GM12892 (cell line): ENCODE measurements at regions not wholly inside any gene's neighbourhood (a gene's known extent, or its start where the extent isn't known, plus 50 kb on each side); places are given as distances from the start of the nearest gene placed in this dataset.

ENCODE experiments used
- DNase-seq: peaks from one replicate; pipeline ENCODE4 v3.0.0; 2011; ENCODE audit not compliant: insufficient read length
- FAIRE-seq: peaks from 2 replicates; lab custom pipeline; 2011; peaks lifted over from hg19 to GRCh38; lab: Jason Lieb, UNC
- POLR2A ChIP-seq: IDR thresholded peaks from 2 replicates; pipeline ENCODE4 v1.6.1; 2011; ENCODE audit warnings: low read depth, low read length, control low read depth
- POLR2AphosphoS5 ChIP-seq: IDR thresholded peaks from 2 replicates; pipeline ENCODE4 v1.6.1; 2011; ENCODE audit warnings: low read depth, low read length, control low read depth
- TAF1 ChIP-seq: IDR thresholded peaks from 2 replicates; pipeline ENCODE4 v1.6.1; 2011; ENCODE audit warnings: low read depth, mild to moderate bottlenecking, control low read depth, low read length, borderline replicate concordance

GRCh38 chr5:40292006-40292405, 387.7 kb upstream of the PTGER4 start:
- no peak for TF ChIP-seq TAF1
- no peak for TF ChIP-seq POLR2A
- TF ChIP-seq POLR2AphosphoS5: no peak
- no peak for DNase-seq
- no peak for FAIRE-seq

- DNase-seq: no peak
- no peak for TF ChIP-seq POLR2A
- no peak for TF ChIP-seq TAF1
- TF ChIP-seq POLR2AphosphoS5: no peak
- FAIRE-seq: no peak
Observed at GRCh38 chr5:40291338-40291737, 388.4 kb upstream of the PTGER4 start.

DNA sequence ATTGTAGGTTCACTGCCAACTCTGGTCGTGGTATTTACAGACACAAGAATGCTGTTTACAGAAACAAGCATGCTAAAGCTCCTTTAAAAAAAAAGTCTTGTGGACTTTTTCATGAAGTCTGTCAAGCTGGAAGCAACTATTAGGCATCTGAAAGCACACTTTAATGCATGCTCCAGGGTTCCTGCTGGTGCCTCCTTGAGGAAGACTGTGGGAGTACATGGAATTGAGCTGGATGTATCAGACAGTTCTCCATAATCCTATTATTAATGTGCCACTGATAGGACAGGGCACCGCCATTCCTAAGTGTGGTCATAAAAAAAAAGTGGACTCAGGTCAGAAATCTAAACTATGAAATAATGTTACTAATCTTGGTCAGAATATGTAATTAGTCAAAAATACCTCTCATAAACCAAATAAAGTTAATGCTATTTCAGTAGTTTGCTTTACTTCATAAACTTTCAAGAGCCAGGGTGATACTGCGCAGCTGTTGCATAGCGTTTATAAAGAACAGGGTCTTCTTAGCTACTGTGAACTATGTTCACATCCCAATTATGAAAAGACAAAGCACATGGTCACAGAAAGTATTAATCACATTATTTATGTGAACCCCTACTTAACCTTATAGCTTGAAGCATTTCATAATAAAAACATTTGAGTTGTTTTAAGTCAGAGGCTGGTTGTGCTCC, 390.8 kb upstream of the PTGER4 start:
- DNase-seq: no peak
- TF ChIP-seq POLR2AphosphoS5: no peak
- TF ChIP-seq POLR2A: no peak
- no peak for TF ChIP-seq TAF1
- no peak for FAIRE-seq

GRCh38 chr5:40284863-40285262, 394.9 kb upstream of the PTGER4 start:
- no peak for FAIRE-seq
- DNase-seq: no peak
- TF ChIP-seq POLR2AphosphoS5 (no peak), POLR2A (no peak), TAF1 (no peak)

GRCh38 chr5:40278881-40279280, 400.8 kb upstream of the PTGER4 start:
- TF ChIP-seq POLR2A: no peak
- TF ChIP-seq TAF1: no peak
- TF ChIP-seq POLR2AphosphoS5: no peak
- FAIRE-seq (no peak), DNase-seq (no peak)

DNA sequence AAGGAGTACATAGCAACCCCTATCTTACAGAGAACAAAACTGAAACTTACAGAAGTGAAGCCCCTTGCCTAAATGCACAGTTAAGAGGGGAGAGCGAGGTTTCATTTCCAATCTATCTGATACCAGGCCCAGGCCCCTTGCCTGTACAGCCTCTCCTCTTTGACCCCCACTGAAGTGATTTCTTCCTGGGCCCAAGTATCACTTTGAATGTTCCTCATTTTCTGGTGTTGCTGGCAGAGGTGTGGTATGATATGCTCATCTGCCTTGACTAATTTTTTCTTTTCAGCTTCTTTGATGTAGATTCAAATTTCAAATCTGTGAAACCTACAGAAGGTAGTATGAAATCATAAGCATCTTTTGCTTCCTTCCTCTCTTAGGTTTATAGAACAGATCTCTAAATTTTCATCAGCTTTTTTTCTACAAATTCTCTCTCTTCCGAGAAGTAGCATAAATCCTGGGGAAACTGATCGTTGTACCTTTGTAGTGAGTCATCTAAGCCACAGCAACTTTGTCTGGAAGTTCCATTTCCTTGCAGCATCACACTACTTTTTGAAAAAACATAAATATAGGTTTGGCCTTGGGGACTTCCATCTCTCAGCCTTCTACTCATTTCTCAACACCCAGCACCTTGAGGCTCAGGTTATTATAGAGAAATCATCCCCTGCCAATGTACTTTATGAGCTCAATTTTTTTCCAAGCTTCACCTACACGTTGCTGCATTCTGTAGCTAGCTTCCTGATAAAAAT, 402.4 kb upstream of the PTGER4 start:
- FAIRE-seq (no peak), DNase-seq (no peak)
- TF ChIP-seq POLR2A (no peak), TAF1 (no peak), POLR2AphosphoS5 (no peak)

GRCh38 chr5:40276426-40277102, 403.2 kb upstream of the PTGER4 start:
- FAIRE-seq (no peak), DNase-seq (no peak)
- TF ChIP-seq TAF1: no peak
- no peak for TF ChIP-seq POLR2AphosphoS5
- no peak for TF ChIP-seq POLR2A

GRCh38 chr5:40274568-40274967, 405.1 kb upstream of the PTGER4 start:
- DNase-seq: no peak

GRCh38 chr5:40273936-40274335, 405.8 kb upstream of the PTGER4 start:
- TF ChIP-seq POLR2AphosphoS5 (no peak), TAF1 (no peak), POLR2A (no peak)
- FAIRE-seq (no peak), DNase-seq (no peak)

More at GRCh38 chr5:40274568-40274967, 405.1 kb upstream of the PTGER4 start:
- no peak for FAIRE-seq
- TF ChIP-seq POLR2A (no peak), POLR2AphosphoS5 (no peak), TAF1 (no peak)

GRCh38 chr5:40271476-40271875, 408.2 kb upstream of the PTGER4 start:
- TF ChIP-seq POLR2AphosphoS5 (no peak), POLR2A (no peak), TAF1 (no peak)
- no peak for DNase-seq
- FAIRE-seq: no peak

DNA sequence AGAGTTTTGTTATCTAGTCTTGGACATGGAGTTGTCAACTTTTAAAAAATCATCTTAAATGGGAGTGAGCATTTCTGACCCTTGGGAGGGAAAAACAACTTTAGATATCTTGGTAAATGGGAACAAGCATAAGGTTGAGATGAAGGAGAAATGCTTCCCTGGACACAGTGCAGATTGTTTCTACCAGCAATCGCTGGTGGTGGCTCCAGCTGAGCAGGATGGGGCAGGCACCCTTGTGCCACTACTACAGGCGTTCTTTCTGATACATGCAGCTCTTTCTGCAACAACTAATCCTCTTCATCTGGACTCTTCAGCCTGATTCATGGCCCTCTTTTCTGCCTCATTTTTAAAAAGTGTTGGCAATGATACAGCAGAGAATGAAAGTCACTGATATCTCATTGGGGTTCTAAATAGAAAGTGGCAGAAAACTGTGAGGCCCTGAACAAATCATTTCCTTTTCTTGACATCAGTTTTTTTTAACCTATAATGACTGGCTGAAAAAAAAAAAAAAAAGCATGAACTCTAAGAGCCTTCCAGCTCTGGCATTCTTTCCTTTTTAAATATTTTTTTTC, 409.4 kb upstream of the PTGER4 start:
- DNase-seq: no peak
- TF ChIP-seq TAF1 (no peak), POLR2AphosphoS5 (no peak), POLR2A (no peak)
- no peak for FAIRE-seq

- DNase-seq (no peak), FAIRE-seq (no peak)
- TF ChIP-seq POLR2A: no peak
Observed at GRCh38 chr5:40268088-40268487, 411.6 kb upstream of the PTGER4 start.
